Left renal cortex interstitium (tissue), 4 donors: ENCODE measurements at regions not wholly inside any gene's neighbourhood (a gene's known extent, or its start where the extent isn't known, plus 50 kb on each side); places are given as distances from the start of the nearest gene placed in this dataset.

ENCODE experiments used
- DNase-seq, 4 donors: peaks; one replicate each; pipeline ENCODE4 v3.0.0-alpha.2; 2013; ENCODE audit warnings: low read depth in 4 of 4, low spot score in 2 of 4, missing footprints in 1 of 4

DNA sequence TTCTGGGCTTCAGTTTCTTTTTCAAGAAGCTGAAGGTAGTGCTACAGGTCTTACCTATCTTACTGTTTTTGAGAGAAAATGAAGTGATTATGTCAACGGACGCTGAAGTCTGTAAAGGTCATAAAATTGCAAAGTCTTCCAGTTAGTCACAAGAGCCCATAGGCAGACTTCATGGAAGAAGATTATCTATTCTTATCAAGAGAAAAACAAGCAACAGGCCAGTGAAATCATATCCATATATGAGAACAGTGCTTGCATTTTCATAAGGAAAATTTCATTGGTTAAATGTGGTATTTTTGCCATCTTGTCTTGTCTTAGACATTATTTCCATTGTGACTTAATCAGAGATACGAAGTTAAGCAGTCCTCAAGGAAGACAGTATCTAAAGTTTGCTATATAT, 412.7 kb upstream of the SEL1L start:
- DNase-seq = no peak

DNA sequence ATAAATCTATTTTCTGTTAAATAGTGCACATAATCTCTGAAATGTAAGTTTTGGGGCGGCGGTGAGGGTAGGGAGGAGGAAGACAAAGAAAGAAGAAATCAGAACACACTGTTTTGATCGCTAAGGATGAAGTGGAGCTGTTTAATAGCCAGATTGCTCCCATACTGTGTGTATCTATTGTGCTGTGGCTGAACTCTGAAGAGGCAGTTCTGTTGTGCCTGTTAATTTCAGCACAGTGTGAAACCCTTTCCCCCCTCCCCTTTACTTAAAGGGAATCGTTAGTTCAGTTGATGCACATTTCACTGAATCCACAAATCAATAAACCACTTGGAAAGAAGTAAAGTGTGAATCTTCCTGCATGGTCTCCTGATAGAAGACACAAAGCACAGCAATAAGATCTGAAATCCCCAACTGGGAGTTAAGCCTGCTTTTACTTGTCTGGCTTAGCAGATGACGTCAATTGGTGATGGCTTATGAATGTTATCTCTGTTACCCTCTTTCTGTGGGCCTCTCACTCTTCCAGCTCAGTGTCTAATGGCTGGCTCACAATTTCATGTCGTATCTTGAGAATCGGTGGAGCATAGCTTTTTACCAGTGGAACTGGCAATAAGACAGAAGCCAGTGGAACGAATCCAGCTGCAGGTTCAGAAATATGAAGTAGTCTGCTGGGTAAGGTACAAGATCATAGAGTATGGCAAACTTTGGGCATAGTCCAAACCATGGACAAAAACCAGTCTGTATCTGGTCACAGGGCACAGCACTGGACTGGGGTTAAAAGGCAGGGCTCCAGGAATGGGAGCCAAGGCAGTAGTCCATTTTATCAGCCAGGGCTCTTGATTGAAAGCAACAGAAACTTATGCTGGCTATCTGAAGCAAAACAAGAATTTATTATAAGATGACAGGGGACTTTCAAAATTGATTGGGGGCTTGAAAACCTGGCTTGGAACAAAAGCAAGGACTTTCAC, 413.5 kb upstream of the SEL1L start:
- DNase-seq = no peak

DNA sequence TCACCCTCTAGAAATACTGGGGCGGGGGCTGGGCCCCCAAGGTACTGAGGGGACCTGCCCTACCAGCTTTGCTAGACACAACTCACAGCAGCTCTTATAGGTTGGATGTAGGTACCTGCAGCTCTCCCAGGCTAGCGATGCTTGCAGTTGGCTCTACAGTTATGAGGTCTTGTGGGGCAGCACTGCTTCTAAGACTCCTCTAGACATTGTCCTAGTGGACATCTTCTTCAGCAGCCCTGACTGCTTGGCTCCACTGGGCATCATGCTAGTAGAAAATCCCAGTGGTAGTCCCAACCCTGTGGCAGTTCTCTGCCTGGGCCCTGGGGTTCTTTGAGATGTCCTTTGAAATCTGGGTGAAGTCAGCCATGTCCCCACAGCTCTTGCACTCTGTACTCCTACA, 419.3 kb upstream of the SEL1L start:
- DNase-seq = no peak

DNA sequence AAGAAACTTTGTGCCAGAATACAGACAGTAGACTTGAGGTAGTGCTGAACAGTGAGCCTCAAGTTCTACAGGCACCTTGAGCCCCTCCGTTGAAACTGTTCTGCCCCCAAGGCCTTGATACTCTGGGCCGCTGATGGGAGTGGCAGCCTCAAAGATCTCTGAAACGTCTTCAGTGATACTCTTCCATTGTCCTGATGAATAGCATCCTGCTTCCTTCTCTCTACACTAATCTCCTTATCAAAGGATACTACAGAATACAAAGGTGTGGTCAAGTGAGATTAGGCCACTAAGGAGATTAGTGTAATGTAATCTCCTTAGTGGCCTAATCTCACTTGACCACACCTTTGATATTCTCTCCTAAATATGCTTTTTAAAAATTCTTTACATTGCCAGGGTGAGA, 419.8 kb upstream of the SEL1L start:
- no peak for DNase-seq

DNA sequence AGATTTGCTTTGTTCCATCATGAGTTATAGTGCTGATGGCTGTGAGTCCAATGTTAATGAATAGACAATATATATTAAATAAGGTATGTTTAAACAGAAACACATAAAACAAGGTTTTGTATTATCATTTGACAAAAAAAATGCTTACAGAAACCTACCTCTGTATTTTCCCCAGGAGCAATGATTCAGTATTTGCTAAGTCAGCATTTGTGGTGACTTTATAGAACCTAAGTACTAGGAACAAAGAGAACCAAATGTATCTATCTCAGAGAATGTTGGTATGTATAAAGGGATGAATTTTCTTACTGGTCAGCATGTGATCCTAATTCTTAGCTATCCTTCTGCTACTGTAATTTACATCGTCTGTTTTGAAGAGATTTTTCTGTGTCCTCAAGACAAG, 421.5 kb upstream of the SEL1L start:
- no peak for DNase-seq

DNA sequence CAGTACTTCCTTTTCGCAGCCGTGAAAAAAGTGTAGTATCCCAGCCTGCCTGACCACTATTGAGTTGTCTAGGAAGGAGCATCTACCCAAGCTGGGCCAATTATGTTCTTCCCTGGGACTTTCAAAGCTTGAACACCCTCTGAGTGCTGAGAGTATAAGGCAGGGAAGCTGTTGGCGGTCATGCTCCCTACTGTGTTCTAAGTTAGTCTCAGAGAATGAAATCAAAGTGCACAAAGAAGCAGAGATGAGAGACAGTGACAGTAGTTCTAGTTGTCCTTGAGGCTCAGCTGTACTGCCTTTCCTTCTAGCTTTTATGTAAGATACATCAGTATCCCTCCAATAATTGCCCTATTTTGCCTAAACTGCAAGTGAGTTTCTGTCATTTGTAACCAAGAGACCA, 427.1 kb upstream of the SEL1L start:
- DNase-seq = no peak

DNA sequence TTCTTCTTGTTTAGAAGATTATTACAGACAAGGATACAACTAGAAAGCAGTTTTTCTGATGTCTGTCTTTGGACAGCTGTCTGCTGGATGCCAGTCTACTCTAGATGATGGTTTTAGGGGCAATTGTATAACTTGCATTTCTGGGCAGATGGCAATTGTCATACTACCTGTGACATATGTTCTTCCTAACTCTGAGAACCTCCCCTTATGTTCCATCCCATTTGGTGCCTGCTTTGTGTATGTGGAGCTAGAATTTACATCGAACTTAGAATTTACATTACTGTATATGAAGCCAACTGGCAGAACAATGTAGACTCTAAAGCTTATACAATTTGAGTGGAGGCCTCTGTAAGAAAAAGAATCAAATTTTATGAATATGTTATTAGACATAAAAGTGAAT, 430.2 kb upstream of the SEL1L start:
- DNase-seq = no peak

DNA sequence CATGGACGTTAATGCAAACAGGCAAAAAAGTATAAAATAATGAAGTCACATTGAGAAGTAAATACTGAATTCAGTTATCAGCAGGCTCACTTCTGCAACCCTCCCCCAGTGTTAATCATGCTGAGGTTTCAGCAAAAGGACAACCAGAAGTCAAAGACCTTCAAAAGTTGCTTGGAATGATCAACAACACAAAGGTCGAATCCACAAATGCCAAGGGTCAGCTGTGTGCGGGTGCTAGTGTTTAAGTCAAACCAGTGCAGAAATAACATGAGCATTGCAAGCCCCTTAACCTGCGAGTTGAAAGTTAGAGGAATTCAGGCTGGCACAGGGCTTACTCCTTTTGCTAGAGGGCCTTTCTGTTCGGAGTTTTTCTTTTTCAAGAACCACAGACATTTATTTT, 436.7 kb upstream of the SEL1L start:
- no peak for DNase-seq

DNA sequence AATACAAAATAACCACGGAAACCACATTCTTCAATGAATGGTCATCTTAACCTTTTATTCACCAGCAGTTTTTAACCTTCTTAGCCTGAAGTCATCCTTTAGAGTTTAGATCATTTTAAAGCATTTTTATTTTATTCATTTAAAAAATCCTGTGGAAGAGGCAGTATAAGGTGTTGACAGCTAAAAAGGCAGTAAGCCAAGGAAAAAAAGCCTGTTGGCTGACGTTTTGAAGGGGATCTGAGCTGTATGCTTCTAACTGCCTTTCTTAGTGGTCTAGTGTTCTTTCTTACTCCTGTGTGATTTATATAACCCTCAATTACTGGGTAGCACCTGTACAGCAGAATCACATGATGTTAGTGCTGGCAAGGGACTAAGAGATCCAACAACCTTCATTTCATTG, 438.3 kb upstream of the SEL1L start:
- DNase-seq = no peak

DNA sequence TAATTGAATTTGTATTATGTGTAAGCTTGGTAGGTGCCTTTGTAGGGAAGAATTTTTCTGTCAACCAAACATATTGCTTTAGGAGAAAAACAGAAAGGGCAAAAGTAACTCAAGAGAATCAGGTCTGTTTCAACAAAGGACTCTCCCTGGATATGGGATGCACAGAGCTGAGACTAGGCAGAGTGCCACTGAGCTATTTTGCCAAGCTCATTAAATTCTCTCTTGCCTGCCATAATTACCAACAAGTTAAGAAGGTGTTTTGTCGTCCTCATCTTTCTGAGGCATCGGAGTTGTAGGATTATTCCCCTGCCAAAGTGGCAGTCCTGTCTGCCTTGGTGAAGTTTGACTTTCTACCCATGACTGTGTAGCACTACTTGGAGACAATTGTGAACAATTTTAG, 438.9 kb upstream of the SEL1L start:
- DNase-seq = no peak

DNA sequence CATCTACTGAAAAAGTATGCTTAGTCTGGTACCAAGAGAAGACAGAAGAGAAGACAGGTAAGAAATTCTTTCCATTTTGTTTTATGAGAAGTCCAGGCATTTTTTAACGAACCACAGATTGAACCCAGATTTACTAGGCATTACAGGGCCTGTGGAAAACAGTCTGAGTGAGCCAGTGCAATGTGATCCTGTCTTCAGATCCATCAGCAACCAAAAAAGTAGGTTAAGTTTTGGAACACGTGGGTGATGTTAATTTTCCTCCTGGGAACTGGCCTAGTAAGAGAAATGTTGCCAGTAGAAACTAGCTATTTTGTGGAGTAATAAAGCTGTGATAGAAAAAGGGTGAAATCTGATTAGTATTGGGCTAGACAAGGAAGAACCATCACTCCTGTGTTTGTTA, 440.9 kb upstream of the SEL1L start:
- no peak for DNase-seq

DNA sequence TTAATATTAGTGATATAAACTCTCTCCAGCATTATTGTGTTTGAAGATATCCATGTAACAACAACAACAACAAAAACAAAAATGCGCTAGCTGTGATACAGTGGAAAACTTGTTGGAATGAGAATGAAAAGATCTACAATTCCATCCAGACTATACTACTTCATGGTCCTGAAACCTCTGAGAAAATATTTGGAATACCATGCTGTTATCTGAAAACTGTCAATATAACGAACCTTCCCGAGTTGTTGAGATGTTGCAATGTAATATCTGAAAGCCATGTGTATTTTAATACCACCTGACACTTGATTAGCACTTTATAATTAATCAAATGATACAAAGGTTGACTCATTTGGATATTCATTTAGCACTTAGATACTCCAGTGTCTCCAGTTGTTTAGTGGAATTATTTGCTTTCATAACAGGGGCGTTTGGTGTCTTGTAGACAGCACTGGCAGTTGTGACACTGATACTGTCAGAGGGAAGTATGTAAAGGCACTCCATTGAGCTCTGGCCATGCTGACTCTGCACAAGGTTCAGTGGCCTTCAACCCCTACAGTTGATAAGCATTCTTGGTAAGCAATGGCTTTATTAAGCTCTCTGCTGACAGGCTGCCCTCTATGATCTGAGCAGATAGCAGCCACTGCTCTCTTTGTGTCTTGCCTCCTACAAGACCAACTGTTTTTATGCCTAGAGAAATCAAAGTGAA, 447.1 kb upstream of the SEL1L start:
- DNase-seq = no peak

DNA sequence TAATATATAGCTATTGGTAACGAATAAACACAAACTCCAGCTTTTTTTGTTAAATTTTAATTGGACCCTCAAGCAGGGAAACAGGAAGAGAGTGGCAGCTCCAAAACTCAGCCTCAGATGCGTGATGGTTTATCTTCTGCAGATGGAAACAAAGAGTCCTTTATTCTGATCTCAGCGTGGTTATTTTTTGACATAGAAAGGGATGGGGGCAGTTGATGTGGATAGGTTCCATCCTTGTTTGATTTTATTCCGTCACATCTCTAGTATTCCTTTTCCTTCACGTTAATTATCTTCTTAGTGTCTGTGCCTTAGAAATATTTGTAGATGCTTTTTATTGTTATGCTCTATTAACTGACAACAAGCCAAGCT, 447.6 kb upstream of the SEL1L start:
- no peak for DNase-seq

DNA sequence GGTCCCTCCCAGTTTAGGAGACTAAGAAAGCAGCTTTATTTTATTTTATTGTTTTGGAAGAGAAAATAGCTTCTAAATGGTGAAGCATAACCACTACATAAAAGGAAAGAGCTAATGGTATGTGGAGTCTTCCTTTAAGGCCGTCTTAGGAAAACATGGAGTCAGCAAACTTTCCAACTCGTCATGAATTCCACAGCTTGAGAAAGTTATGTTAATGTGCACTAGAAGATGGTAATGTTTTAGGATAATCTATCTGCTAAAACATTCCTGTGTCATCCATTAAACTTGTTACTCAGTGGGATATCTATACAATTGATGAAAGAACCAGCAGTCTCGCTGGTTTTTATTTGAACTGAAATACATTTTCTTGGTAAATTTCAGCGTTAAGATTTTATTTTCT, 448.4 kb upstream of the SEL1L start:
- DNase-seq = no peak

DNA sequence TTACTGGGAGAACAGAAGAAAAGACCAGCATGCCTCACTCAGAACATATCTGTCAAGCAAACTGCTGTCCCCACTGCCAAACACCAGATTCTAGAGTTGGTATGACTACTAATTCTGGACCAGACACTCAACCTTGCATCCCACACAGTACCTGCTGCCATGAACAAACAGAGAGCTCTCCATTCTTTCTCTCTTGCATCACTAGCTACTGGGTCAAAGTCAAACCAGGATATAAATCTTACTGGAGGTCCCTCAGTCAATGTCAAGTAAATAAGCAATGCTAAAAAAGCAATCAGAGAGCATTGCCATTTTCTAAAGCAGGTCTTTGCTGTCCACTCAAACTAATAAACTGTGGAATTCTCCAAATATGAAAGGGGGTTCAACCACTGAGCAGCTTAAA, 452.4 kb upstream of the SEL1L start:
- no peak for DNase-seq

DNA sequence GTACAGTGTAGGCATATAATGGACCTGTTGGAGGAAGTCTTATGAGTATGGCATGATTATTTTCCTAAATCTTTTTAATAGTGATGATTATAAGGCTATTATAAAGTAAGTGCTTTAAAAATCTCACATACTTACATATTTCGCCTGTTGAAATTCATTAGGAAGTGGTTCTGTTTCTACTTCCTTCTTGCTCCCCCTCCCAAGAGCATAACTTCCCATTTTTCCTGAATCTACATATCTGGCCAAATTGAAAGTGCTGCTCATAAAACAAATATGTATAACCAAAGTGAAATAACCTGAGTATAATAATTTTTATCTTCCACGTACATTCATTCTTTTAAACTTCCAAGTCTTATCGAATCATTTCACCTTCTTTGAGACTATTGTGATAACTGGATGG, 455.6 kb upstream of the SEL1L start:
- DNase-seq = no peak

DNA sequence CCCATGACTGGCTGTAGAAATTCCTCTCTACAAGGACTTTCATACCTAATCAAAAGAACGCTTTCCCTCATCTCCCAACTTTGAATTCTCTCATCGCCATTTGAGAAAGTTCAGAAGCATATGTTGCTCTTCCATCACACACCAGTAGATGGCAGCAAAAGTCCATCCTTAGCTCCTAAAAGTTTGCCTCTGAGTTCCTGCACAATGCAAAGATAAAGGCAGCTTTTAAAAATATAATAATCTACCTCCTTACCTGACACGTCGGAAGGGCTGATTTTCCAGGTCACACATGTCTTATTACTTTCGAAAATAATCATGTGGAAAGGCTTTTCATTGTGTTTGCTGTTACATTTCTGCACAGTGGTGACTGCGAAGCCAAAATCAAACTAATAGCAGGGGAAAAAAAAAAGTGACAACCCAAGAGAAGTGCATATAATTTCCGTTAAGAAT, 456.7 kb upstream of the SEL1L start:
- peak; percentile 24 to 63 (median 39) for DNase-seq

DNA sequence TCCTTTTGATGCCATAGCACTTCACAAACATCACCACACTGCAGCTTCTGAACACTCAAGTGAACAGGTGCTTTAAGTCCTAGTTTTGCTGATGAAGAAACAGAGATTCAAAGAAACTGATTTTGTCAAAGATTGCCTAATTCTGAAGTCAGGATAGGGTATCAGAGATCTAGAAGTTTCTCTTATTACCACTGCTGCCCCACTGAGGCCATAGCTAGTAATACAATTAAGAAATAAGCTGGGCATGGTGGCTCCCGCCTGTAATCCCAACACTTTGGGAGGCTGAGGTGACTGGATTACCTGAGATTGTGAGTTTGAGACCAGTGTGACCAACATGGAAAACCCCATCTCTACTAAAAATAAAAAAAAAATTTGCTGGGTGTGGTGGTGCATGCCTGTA, 458.3 kb upstream of the SEL1L start:
- no peak for DNase-seq

DNA sequence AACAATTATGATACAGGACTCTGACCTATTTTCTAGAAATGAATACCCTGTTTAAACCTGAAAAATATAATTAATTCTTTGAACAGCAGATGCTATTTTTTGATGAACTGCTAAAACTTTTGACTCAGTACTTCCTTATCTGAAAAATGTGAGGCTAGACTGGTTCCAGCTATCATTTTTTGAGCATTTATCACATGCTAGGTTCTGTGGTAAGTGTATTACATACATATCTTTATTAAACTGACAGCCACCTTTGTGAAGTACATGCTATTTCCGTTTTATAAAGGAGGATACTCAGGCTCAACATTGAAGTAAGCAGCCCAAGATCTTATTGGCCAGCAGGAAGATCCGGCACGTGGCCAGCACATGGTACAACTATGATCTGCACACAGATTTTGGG, 459.8 kb upstream of the SEL1L start:
- no peak for DNase-seq

DNA sequence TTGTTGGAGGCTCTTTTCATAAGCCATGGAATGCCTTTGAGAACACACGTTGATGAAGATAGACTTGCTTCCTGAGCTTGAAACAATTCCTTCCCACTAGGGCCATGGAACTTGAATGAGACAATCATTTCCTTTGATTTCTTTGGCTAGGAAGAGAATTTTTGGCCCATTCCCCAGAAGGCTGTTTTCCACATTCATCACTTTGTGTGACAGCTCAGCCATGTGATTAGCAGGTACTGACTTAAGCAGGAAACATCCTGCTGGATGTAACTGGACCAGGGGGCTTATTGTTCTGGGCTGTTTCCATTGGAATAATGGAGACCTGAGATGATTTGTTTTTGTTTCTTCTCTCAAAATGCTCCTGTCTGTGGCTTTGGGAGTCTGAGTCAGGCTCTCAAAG, 469.8 kb upstream of the SEL1L start:
- peak in 1 of 4 donors; percentile 0 for DNase-seq

DNA sequence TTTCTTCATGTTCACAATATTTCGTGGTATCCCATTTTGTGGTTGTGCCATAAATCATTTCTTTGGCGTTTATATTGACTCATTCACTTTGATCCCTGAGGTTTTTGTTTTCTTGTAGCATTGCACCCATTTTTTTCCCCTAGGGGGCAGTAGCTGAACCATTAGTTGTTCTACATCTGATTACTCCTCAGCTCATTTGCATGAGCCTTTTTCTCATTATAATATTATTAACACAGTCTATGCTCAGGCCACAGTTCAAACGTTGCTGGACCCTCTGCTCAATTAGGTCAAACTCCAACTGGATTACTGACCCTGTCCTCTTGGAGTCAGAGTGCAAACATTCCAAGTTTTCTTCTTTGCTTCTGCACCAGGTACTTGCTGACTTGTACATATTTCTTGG, 475.4 kb upstream of the SEL1L start:
- DNase-seq = no peak

DNA sequence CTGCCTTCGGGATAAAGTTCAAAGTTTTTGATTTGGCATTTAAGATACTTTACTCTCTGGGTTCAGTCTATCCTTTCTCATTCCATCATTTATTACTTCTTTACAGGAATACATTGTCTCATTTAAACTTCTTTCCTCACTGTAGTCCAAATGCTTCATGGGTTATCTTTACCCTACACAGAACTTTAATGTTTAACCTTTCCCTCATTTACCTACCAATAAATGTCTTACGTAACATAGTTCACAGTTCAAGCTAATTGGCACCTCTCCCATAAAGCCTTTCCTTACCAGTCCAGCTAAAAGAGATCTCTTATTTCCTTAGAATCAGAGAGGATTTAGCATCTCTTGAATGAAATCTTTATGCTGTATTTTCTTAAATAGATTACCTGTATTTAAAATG, 476.3 kb upstream of the SEL1L start:
- no peak for DNase-seq
